Left lobe of liver (tissue), 2 donors: ENCODE measurements at regions not wholly inside any gene's neighbourhood (a gene's known extent, or its start where the extent isn't known, plus 50 kb on each side); places are given as distances from the start of the nearest gene placed in this dataset.
A peak's percentile ranks its signal among the peaks of the same experiment; 100 is the strongest.

Experiments
- ATAC-seq: fragments of 200-7000 bp; cut with Tn5 transposase; one replicate; pipeline ENCODE4 v1.9.1; 2020; ENCODE audit warnings: mild to moderate bottlenecking, moderate library complexity
- DNase-seq: peaks from one replicate; pipeline ENCODE4 v3.0.0-alpha.2; 2020; ENCODE audit warnings: low spot score
- donor health status: DM: no; HTN: no; CAD: no; lungs with moderate emphysema.
- donor health status: DM: no; HTN: yes; CAD: no.

DNA sequence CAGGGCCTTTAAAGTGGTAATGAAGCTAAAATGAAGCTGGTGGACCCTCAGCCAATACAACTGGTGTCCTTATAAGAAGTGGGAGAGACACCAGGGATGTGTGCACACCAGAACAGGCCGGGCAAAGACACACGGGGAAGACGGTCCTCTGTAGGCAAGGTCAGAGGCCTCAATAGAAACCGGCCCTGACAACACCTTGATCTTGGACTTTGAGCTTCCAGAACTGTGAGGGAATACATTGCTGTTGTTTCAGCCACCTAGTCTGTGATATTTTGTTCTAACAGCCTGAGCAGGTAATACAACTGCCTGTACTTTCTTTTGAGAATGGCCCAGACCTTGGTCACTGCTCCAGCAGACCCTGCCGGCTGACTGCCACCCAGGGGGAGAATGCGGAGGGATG, 65.6 kb upstream of the FZD7 start:
- no peak for DNase-seq

DNA sequence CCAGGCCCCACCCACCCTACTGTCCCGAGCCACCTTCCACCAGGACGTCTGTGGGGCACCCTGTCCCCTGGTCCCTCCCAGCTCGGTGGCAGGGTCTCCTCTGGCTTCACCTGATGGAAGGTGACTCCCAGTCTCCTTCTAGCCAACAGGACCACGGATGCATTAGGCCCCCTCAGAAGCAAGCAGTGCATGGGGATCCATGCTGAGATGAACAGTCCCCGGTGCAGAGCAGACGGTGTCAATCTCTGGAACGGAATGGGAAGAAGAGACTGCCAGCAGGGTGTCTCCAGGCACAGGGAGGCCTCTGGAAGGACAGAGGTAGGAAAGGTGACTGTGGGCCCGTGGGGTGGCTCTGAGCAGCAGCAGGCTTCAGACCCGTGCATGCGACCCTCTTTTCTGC, 65.2 kb upstream of the FZD7 start:
- no peak for DNase-seq
- no peak for ATAC-seq

More for the DNA sequence above, 65.6 kb upstream of the FZD7 start:
- ATAC-seq: no peak

DNA sequence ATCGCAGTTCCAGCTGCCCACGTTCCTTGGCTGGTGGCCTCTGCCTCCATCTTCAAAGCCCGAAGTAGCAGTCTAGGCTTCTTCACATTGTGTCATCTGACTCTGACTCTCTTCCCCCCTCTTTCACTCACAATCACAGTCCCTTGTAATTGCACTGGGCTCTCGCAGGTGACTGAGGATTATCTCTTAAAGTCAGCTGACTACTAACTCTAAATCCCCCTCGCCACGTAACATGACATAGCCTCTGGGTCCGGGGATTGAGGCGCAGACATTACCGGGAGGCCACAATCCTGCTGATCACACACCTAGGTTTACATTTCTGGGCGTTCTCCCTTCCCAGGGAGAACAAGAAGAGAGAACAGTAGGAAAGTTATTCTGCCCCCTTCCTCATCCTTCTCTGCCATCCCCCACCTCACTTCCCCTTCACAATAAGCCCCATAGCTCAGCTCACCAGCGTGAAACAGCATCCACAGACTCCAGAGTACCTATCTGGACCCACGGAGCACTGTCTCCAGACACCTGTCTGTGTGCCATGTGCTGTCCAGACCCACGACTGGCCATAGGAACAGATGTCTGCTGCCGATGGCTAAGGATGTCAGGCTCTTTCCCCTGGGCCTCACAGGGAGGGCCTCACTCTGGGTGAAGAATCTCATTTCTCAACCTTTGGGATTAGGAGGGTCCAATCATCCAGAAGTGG, 64.3 kb upstream of the FZD7 start:
- ATAC-seq (no peak), DNase-seq (no peak)

DNA sequence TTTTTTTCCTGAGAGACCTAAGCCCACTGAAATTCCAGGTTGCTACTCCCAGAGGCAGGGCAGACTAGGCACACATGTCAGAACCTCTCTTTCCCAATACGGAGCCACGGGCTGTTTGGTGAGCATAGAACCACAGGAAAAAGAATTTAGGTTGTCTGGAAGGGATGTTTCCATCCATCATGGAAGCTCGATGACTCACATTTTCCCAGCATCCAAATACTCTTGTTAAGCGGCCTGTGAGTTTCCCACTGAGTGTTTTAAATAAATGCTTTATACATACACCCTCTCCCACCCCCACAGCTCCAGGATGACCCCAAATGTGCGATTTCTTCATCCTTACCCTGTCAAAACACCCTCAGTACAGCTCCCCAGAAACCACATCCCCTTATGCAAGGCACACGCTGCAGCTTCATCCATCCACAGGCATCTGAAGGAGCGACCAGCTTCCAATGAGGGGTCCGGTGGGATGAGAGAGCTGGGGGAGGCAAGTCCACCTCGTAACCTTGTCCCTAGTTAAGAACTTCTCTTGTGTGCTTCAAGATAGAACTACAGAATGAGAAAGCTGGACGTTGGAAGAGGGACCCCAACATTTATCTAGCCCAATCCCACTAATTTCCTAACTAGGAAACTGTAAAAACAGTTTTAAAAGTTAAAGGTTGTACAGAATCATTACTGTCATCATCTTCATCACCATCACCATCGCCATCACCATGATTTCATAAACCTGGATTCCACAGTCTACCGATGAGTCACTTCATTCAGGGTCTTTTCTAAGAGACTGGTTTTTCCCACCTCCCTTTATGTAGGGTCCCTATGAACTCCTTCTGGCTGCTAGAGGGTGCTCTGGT, 63.5 kb upstream of the FZD7 start:
- ATAC-seq: no peak
- DNase-seq: no peak

DNA sequence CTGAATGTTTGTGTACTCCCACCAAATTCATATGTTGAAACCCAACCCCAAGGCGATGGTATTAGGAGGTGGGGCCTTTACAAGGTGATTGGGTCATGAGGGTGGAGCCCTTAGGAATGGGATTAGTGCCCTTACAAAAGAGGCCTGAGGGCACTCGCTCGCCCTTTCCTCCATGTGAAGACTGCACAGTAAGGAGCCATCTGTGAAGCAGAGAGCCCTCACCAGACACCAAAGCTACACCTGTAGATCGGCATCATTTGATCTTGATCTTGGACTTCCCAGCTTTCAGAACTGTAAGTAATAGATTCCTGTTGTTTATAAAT, 62.9 kb upstream of the FZD7 start:
- no peak for ATAC-seq
- no peak for DNase-seq

- ATAC-seq (no peak), DNase-seq (no peak)
These were observed 62.0 kb upstream of the FZD7 start for GRCh38 chr2:201971531-201972228.

- no peak for DNase-seq
- ATAC-seq: no peak
These were observed 60.9 kb upstream of the FZD7 start for GRCh38 chr2:201972621-201973255.

DNA sequence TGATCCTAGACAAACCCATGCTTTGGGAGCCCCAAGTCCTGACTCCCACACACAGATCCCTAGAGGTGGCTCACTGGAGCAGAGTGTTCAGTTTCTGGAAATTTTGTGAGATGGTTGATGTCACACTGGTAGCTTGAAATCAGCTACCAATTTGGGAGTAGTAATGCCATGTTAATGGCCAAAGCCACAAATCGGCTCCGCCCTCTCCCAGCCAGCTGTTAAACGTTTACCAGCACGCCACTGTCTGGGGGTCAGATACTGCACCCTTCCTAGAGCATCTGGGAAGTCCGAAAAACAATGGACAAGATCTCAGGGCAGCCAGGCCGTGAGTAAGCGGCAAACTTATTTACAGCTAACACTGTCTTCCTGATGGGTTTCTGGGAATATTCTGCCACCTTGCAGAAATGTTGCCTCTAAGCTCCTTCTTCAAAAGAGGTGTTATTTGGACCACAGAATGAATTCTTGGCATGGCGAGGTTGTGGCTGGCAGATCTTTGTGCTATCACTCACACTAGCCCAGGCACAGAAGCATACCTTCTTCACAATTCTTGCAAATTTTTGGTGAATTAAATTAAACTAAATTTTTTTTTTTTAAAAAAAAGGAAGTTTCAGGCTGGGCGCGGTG, 60.2 kb upstream of the FZD7 start:
- no peak for ATAC-seq
- no peak for DNase-seq

DNA sequence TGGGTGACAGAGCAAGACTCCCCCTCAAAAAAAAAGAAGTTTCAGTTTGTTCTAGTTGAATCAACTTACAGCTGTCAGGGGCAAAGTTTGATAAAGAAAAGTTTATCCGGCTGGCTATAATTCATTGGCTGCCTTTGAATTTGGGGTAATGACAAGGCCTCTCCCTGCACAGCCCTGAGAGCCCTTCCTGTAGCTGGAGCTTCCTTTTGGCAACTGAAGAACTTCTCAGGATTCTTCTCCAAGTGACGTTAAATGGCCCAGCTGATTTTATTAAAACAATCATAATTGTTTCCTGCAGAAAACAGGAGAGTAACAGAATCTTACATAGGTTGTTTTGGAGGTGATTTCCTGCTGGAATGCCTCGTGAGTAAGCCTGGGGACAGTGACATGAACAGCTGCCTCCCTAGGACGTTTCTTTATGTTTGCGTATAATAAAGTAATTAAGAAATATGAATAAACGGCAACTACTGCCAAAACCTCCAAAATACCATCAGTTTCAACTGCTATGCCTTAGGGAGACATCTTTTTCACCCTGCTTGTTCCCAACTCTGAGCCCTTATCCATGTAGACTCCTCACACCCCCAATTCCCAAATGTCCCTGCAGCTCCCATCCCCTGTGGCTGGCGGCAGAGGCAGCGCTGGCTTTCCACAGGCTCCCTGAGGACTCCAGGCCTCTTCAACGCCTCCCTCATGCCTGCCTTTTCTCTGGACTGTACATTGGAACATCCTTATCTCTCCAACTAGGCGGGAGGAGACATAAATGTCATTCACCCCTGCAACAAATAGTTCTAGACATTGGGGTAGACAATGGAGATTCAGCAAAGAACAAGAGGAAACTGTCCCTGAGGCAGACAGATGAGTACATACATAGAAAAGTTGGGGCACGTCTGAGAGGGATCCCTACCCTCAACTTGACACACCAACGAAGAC, 59.2 kb upstream of the FZD7 start:
- ATAC-seq: no peak
- no peak for DNase-seq

DNA sequence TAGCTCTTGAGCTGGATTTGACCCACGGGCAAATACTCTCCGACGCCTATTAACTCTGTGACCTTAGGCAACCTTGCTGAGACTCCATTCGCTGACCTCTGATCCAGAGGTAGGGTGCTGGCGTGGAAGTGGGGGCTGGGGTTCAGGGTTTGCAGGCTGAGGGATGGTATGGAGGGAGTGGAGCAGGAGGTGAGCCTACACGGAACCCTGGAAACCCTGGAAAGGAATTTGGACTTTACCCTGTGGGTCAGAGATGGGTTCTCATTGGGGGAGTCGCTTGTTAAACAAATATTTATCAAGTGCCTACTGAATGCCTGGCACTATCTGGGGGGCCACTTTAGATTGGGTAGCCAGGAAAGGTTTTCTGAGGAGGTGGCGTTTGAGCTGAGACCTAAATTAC, 58.2 kb upstream of the FZD7 start:
- DNase-seq: no peak
- peak; percentile 33 for ATAC-seq

DNA sequence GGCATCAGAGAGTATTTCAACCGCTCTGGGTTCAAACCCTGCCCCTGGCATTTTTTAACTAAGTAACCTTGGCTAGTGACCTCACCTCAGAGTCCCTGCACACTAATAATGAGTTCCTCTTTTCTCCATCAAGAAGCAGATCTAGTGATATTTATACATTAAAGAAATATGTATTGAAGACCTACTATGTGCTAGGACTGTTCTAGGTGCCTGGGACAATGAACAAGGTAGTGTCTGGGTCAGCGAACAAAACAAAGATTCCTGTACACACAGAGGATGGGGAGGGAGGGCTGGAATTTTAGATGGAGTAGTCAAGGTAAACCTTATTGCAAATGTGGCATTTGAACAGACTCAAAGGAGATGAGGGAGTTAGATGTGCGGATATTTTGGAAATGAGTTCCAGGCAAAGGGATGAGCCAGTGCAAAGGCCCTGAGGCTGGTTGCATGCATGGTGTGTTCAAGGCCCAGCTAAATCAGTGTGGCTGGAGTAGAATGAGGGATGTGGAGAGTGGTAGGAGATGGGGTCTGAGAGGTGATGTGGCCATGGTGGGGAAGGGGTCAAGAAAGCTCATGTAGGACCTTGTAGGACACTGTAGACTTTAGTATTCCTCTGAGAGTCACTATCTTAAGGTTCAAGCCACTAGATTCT, 57.6 kb upstream of the FZD7 start:
- ATAC-seq (no peak), DNase-seq (no peak)

DNA sequence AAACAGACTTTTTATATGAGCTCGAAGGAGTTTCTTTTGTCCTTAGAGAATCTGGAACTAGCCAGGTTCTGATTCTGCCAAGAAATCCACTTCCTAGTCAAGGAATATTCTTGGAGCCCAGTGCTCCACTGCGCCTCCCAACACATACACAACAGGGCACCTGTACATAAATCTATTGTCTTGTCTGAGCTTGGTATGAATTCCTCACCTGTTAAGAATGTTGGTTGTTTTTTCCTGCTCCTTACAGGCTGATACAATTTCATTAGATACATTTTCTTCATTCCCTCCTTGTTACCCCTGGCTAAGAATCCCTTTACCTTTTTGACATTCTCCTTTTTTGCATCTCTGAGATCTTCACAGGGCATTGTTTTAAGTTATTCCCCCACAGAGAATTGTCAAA, 56.0 kb upstream of the FZD7 start:
- ATAC-seq: no peak
- no peak for DNase-seq

DNA sequence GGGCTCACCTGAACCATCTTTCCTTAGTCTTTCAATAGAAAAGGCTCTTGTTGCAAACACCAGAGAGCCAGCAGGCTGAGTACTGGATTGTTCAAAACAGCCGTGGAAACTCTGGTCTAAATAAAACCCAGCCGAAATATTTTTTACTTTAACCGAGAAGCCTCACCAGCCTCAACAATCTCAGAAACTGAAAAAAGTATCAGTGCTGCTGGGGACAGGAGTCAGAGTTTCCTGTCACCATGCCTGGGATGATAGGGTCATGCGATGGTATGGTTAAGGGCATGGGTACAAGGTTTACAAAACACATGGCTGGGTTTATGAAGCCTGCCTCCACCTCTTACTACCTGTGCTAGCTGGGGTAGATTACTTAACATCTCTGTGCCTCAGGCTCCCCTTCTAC, 55.3 kb upstream of the FZD7 start:
- DNase-seq (no peak), ATAC-seq (no peak)

GRCh38 chr2:201978986-201979385, 54.7 kb upstream of the FZD7 start:
- no peak for DNase-seq
- no peak for ATAC-seq

GRCh38 chr2:201980389-201980821, 53.2 kb upstream of the FZD7 start:
- ATAC-seq: no peak
- DNase-seq: no peak

- no peak for DNase-seq
- ATAC-seq: no peak
These were observed 52.7 kb upstream of the FZD7 start for GRCh38 chr2:201980946-201981345.

DNA sequence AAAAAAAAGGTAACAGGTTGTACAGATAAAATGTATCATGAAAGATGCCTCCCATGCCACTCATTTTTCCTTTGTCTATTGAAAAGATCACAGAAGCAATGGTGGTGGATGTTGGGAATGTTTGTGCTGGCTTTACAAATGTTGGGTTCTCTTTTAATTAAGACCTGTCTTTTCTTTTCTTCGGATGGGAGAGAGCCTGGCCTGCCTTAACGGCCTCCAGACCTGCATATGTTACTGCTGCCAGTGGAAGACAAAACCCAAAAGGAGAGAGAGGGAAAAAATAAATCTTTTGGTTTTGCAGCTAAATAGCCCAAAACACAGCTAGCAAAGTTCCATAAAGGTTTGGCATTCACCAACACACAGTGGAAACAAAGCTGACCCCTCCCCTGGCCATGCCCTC, 50.5 kb upstream of the FZD7 start:
- ATAC-seq (no peak), DNase-seq (no peak)

GRCh38 chr2:201983800-201984199, 49.9 kb upstream of the FZD7 start:
- ATAC-seq (no peak), DNase-seq (no peak)
